Upper lobe of left lung (tissue), 6 donors: ENCODE measurements at regions not wholly inside any gene's neighbourhood (a gene's known extent, or its start where the extent isn't known, plus 50 kb on each side); places are given as distances from the start of the nearest gene placed in this dataset.
"Not testable (repeated sequence)": the region's sequence is repeated elsewhere in the genome, so short reads cannot be mapped to it uniquely, and the experiment has no call there.

ENCODE experiments used
- ATAC-seq, 2 donors: fragments of 200-7000 bp; cut with Tn5 transposase; one replicate each; pipeline ENCODE4 v1.9.1; 2022; ENCODE audit warnings: mild to moderate bottlenecking in 2 of 2, moderate library complexity in 2 of 2; ENCODE audit not compliant: low FRiP score in 2 of 2
- DNase-seq, 2 donors: peaks; one replicate each; pipeline ENCODE4 v3.0.0-alpha.2; 2019 to 2020
- H3K27ac ChIP-seq, 4 donors: fragments of 200-600 bp; sonication (generic); one replicate each; pipeline ENCODE4 v1.5.1; 2016 to 2019
- H3K27me3 ChIP-seq, 4 donors: fragments of 200-600 bp; sonication (generic); one replicate each; pipeline ENCODE4 v1.5.1; 2017 to 2019
- H3K36me3 ChIP-seq, 4 donors: fragments of 200-600 bp; sonication (generic); one replicate each; pipeline ENCODE4 v1.5.1; 2016 to 2019
- H3K4me1 ChIP-seq, 4 donors: fragments of 200-600 bp; sonication (generic); one replicate each; pipeline ENCODE4 v1.5.1; 2018 to 2019
- H3K4me3 ChIP-seq, 4 donors: fragments of 200-600 bp; sonication (generic); one replicate each; pipeline ENCODE4 v1.5.1; 2017 to 2019; ENCODE audit warnings: mild to moderate bottlenecking in 2 of 4, moderate library complexity in 1 of 4
- H3K9me3 ChIP-seq, 4 donors: fragments of 200-600 bp; sonication (generic); one replicate each; pipeline ENCODE4 v1.5.1; 2018 to 2019
- EP300 ChIP-seq, 4 donors: sonication (generic); formaldehyde crosslinking; IDR thresholded peaks; one replicate each; pipeline ENCODE4 v1.5.1; 2017; ENCODE audit warnings: antibody characterized with exemption in 4 of 4, control low read depth in 2 of 4
- POLR2A ChIP-seq, 4 donors: fragments of 450-650 bp; IDR thresholded peaks; one replicate each; pipeline ENCODE4 v1.5.1; 2016 to 2017; ENCODE audit warnings: antibody characterized with exemption in 4 of 4, mild to moderate bottlenecking in 2 of 4
- POLR2AphosphoS5 ChIP-seq, 2 donors: sonication (generic); formaldehyde crosslinking; IDR thresholded peaks; one replicate each; pipeline ENCODE4 v1.5.1; 2017; ENCODE audit warnings: antibody characterized with exemption in 2 of 2
- WGBS, 2 donors: methylation state at CpG; one replicate each; pipeline ENCODE4 v1.1.5; 2017 to 2018; 5-methylcytosine and 5-hydroxymethylcytosine counted together
- TF ChIP-seq, protein P1 (sequence below), 6 experiments: fragments of 450-650 bp in 4 of 6; fragments of 200-600 bp in 2 of 6; sonication (generic) in 2 of 6; IDR thresholded peaks; one replicate each; pipeline ENCODE4 v1.5.1; 2016 to 2019; ENCODE audit warnings: antibody characterized with exemption in 6 of 6
- donor health status: DM: no; HTN: no; CAD: no; lungs with moderate emphysema.
- donor health status: DM: no; HTN: yes; CAD: no; lungs with severe emphysema.

DNA sequence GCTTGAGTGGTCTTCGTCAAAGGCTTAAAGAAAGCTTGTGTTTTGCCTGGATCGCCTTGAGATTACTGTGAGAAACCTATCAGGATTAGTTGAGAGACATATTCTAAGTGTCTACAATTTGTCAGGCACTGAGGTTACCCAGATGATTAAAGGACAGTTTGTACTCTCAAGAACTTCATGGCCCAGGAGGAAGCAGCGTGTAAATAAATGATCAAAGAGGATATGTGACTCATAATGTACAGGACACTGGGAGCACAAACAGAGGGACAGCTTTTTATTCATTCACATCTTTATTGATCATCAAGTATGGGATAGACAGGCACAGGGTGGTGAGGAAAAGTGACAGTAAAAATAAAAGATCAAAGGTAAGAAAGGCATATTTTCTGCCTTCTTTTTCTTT, 152.6 kb upstream of the FSHR start:
- Histone ChIP-seq H3K36me3 (no peaks in the 10 kb centered on the region), H3K9me3 (no peaks in the 10 kb centered on the region), H3K4me1 (no peaks in the 10 kb centered on the region), H3K27ac (peak overlapping the region; percentile 14 to 82 (median 50)), H3K4me3 (no peak overlapping the region), H3K27me3 (no peaks in the 10 kb centered on the region)
- DNase-seq (no peak), ATAC-seq (peak in 1 of 2 donors; percentile 30)
- TF ChIP-seq EP300 (IDR thresholded peaks at IDR 0.05) (peak in 3 of 4 donors; percentile 68 to 97 (median 77)), POLR2AphosphoS5 (IDR thresholded peaks at IDR 0.05) (peak in 1 of 2 donors; percentile 61)
- TF ChIP-seq, protein P1, sequence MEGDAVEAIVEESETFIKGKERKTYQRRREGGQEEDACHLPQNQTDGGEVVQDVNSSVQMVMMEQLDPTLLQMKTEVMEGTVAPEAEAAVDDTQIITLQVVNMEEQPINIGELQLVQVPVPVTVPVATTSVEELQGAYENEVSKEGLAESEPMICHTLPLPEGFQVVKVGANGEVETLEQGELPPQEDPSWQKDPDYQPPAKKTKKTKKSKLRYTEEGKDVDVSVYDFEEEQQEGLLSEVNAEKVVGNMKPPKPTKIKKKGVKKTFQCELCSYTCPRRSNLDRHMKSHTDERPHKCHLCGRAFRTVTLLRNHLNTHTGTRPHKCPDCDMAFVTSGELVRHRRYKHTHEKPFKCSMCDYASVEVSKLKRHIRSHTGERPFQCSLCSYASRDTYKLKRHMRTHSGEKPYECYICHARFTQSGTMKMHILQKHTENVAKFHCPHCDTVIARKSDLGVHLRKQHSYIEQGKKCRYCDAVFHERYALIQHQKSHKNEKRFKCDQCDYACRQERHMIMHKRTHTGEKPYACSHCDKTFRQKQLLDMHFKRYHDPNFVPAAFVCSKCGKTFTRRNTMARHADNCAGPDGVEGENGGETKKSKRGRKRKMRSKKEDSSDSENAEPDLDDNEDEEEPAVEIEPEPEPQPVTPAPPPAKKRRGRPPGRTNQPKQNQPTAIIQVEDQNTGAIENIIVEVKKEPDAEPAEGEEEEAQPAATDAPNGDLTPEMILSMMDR (IDR thresholded peaks at IDR 0.05), result no peak
- WGBS, 2 donors, result 41 to 49% methylated on average over 3 of the region's 3 CpGs

DNA sequence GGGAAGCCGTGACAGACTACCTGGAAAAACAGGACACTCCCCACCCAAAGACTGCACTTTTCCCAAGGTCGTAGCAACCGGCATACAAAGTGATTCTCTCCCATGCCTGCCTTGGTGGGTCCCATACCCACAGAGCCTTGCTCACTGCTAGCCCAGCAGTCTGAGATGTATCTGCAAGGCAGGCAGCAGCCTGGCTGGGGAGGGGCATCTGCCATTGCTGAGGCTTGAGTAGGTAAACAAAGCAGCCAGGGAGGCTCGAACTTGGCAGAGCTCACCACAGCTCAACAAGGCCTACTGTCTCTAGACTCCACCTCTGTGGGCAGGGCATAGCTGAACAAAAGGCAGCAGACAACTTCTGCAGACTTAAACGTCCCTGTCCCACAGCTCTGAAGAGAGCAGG, 144.4 kb upstream of the FSHR start:
- H3K27me3 ChIP-seq, H3K4me1 ChIP-seq, DNase-seq, H3K36me3 ChIP-seq, H3K27ac ChIP-seq, ATAC-seq, H3K4me3 ChIP-seq, H3K9me3 ChIP-seq: not testable (repeated sequence)
- WGBS, 2 donors, result 64 to 69% methylated on average over 5 of the region's 5 CpGs

DNA sequence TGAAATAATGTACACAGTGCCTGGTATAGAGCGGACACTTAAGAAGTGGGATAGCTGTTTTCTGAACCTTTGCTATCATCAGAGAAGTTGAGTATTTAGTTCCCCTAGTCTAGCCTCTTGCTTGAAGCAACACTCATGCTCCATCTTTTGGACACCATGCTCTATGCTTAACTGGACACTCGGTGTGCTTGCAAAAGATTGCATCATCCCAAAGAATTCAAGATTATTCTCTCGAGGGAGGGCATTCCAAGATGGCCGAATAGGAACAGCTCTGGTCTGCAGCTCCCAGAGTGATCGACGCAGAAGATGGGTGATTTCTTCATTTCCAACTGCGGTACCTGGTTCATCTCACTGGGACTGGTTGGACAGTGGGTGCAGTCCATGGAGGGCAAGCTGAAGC, 143.9 kb upstream of the FSHR start:
- Histone ChIP-seq H3K36me3 (no peaks in the 10 kb centered on the region), H3K9me3 (no peaks in the 10 kb centered on the region), H3K27me3 (no peaks in the 10 kb centered on the region), H3K4me3 (no peak overlapping the region), H3K4me1 (no peaks in the 10 kb centered on the region), H3K27ac (no peak overlapping the region)
- TF ChIP-seq EP300 (IDR thresholded peaks at IDR 0.05) (no peak), POLR2AphosphoS5 (IDR thresholded peaks at IDR 0.05) (no peak), POLR2A (IDR thresholded peaks at IDR 0.05) (no peak)
- TF ChIP-seq, protein P1 (IDR thresholded peaks at IDR 0.05), result no peak
- DNase-seq, result no peak
- WGBS, 2 donors, result 85 to 87% methylated on average over 6 to 7 of the region's 7 CpGs
- ATAC-seq, result no peak

DNA sequence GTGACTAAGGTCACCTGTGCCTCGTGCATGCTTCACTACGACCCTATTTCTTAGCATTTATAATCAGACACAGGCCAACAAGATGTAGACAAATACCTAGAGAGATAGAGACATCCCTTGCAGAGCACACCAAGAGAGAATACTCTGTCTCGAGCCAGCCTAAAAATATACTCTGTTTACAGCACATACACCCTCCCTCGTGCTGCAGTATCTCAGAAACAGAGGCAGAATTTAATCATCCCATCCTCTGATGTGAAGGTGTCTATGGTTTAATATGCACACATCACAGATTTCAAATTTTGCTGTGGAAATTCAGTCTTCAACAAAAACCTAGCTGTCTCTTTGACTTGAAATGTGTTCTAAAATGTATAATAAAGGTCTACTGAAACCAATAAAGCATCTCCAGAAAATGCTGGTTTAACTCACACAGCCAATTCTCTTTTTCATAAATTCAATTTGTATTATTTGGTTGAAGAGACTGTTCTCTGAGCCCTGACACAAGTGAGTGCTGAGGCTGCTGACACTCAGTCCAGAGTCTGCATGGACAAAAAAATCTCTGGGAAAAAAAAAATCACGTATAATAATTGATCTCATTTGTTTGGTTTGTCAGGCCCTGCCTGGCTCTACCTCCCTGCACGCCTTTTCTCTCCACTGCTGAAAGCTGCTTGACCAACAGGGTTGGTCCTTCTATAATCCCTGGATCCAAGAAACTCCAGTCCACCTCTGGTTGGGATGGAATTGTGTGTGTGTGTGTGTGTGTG, 142.0 kb upstream of the FSHR start:
- Histone ChIP-seq H3K27ac (no peak overlapping the region), H3K4me1 (no peaks in the 10 kb centered on the region), H3K4me3 (no peak overlapping the region), H3K36me3 (no peaks in the 10 kb centered on the region), H3K9me3 (no peaks in the 10 kb centered on the region), H3K27me3 (no peaks in the 10 kb centered on the region)
- TF ChIP-seq POLR2A (IDR thresholded peaks at IDR 0.05), result no peak
- TF ChIP-seq, protein P1 (IDR thresholded peaks at IDR 0.05), result no peak
- TF ChIP-seq EP300 (IDR thresholded peaks at IDR 0.05), result no peak
- TF ChIP-seq POLR2AphosphoS5 (IDR thresholded peaks at IDR 0.05), result no peak
- ATAC-seq, result no peak
- 77 to 78% methylated on average over 6 of the region's 6 CpGs for WGBS, 2 donors
- DNase-seq, result no peak

DNA sequence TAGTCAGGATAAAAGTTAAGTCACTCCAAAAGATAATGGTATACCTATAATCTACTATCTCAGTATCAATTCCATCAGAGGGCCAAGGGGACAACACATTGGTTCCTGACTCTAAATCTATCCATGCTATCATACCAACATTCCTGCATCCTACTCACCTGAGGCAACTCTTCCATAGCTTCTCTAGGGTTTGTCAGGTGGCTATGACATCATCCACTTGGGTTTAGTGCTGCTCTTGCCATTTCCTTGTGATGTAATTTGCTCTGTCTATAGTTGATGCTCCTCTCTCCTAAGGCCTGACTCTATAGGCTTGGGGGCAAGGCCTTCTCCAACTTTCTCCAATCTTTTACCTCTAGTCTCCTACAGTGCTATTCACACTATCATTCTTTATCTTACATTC, 139.9 kb upstream of the FSHR start:
- H3K4me1 ChIP-seq, result no peaks in the 10 kb centered on the region
- ATAC-seq, result no peak
- DNase-seq, result no peak
- H3K9me3 ChIP-seq, result no peaks in the 10 kb centered on the region
- no peaks in the 10 kb centered on the region for H3K36me3 ChIP-seq
- no peak overlapping the region for H3K27ac ChIP-seq
- no peak for TF ChIP-seq POLR2A (IDR thresholded peaks at IDR 0.05)
- TF ChIP-seq, protein P1 (IDR thresholded peaks at IDR 0.05), result no peak
- TF ChIP-seq POLR2AphosphoS5 (IDR thresholded peaks at IDR 0.05), result no peak
- TF ChIP-seq EP300 (IDR thresholded peaks at IDR 0.05), result no peak
- no peak overlapping the region for H3K4me3 ChIP-seq
- H3K27me3 ChIP-seq, result no peaks in the 10 kb centered on the region
